ENCODE measurements at regions not wholly inside any gene's neighbourhood (a gene's known extent, or its start where the extent isn't known, plus 50 kb on each side); places are given as distances from the start of the nearest gene placed in this dataset.
A peak's percentile ranks its signal among the peaks of the same experiment; 100 is the strongest.

- TF ChIP-seq, protein P1, sequence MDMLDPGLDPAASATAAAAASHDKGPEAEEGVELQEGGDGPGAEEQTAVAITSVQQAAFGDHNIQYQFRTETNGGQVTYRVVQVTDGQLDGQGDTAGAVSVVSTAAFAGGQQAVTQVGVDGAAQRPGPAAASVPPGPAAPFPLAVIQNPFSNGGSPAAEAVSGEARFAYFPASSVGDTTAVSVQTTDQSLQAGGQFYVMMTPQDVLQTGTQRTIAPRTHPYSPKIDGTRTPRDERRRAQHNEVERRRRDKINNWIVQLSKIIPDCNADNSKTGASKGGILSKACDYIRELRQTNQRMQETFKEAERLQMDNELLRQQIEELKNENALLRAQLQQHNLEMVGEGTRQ (IDR thresholded peaks at IDR 0.05; ENCODE audit: low read depth, low read length) = no peak
Measured at GRCh38 chr2:47269316-47270232, 93.3 kb upstream of the CALM2 start (continued).

DNA sequence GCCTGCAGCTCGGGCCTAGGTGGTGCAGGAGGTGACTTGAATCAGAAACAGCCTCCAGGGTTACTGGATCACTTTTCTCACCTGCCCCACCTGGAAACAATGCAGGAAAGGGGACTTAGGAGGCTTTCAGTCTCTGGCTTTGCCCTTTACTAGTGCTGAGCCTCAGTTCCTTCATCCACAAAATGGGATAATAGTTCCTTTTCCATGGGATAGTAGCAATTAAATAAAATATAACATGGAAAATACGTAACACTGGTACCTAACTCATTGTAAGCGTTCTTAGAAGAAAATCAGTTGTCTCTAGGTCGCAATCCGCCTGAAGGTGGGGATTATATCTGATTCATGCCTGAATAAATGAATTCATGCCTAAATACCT lies 91.4 kb upstream of the CALM2 start:
- Histone ChIP-seq H4K8ac (ENCODE audit: low read depth in 2 of 2, low read length in 2 of 2) (no peak overlapping the region), H3K4me1 (ENCODE audit: control insufficient read depth, insufficient read depth, low read length) (peaks cover 6% of the 10 kb centered on the region), H4K5ac (ENCODE audit: low read depth, low read length) (no peak overlapping the region), H3K9me3 (ENCODE audit: control insufficient read depth, insufficient read depth, low read length) (no peaks in the 10 kb centered on the region), H2BK120ac (ENCODE audit: low read depth, low read length) (peak overlapping the region; percentile 16; the same call in 1 of the 2 replicates), H2AK9ac (replicated peaks; ENCODE audit: low read depth, low read length, poor library complexity) (no peak overlapping the region), H3K9me1 (ENCODE audit: insufficient read depth, low read length) (peaks cover 10% of the 10 kb centered on the region; the same call in 1 of the 2 replicates), H3K4ac (ENCODE audit: low read depth, low read length) (peak overlapping the region; percentile 53; the same call in 1 of the 2 replicates), H2BK5ac (ENCODE audit: low read depth, low read length, poor library complexity, severe bottlenecking) (no peak overlapping the region), H2AK5ac (ENCODE audit: low read depth, low read length) (peak overlapping the region; percentile 83), H3K4me2 (ENCODE audit: low read depth, low read length) (no peak overlapping the region), H3K79me1 (ENCODE audit: low read depth in 1 of 2, low read length in 2 of 2) (peaks cover 11 to 31% of the 10 kb centered on the region in 2 experiments; a peak in 3 of 4 replicates), H3K23ac (ENCODE audit: low read depth, low read length) (no peak overlapping the region), H4K91ac (ENCODE audit: insufficient read depth, low read depth, low read length) (peak overlapping the region; percentile 5; the same call in 1 of the 2 replicates), H2AFZ (replicated peaks; ENCODE audit: low read length, poor library complexity) (no peak overlapping the region), H3K18ac (ENCODE audit: low read depth, low read length) (no peak overlapping the region), H3K4me3 (ENCODE audit: insufficient read depth, low read depth, low read length) (no peak overlapping the region), H3K36me3 (ENCODE audit: control insufficient read depth, insufficient read depth, low read length) (no peaks in the 10 kb centered on the region), H3K27me3 (ENCODE audit: control insufficient read depth, insufficient read depth, low read length) (no peaks in the 10 kb centered on the region), H3K9ac (ENCODE audit: low read depth, low read length) (no peak overlapping the region), H2BK15ac (ENCODE audit: low read depth, low read length) (no peak overlapping the region), H3K27ac (ENCODE audit: insufficient read depth, low read length) (no peak overlapping the region), H3K56ac (ENCODE audit: extremely low read depth, insufficient read depth, low read length) (no peak overlapping the region), H2BK20ac (ENCODE audit: low read depth, low read length) (peak overlapping the region; percentile 47), H3K14ac (replicated peaks; ENCODE audit: low read depth, low read length) (no peak overlapping the region), H4K20me1 (ENCODE audit: insufficient read depth, low read length) (no peaks in the 10 kb centered on the region)
- intact Hi-C loops (cut with micrococcal nuclease) (loop anchor here (2.0 kb wide), 1 partner anchor 41 kb away; no protein-coding TSS in a partner anchor), in situ Hi-C loops (cut with MboI; ENCODE audit: low sequenced_read_pairs) (no loop called here), dilution Hi-C loops (cut with HindIII; ENCODE audit: low sequenced_read_pairs, unreplicated experiment) (no loop called here)
- no peak for ATAC-seq (ENCODE audit: low read depth)
- ChIA-PET CTCF (no interaction called here), POLR2A (ENCODE audit: unreplicated experiment) (no interaction called here)
- WGBS, 2 experiments (ENCODE audit: extremely low coverage in 2 of 2, insufficient read length in 1 of 2) = no CpG with 5 or more reads among the region's 5 CpGs
- DNase-seq = no peak
- BruUV-seq (replicated peaks) = no TSS peak
- TF ChIP-seq CHD1 (IDR thresholded peaks at IDR 0.05; ENCODE audit: low read depth, low read length) (no peak), POLR2A (IDR thresholded peaks at IDR 0.05; ENCODE audit: low read depth, low read length) (no peak), RFX5 (IDR thresholded peaks at IDR 0.05; ENCODE audit: low read depth, low read length) (no peak), RCOR1 (IDR thresholded peaks at IDR 0.05; ENCODE audit: insufficient replicate concordance, low read length) (no peak), FOS (IDR thresholded peaks at IDR 0.05; ENCODE audit: low read depth, low read length) (no peak), MXI1 (IDR thresholded peaks at IDR 0.05; ENCODE audit: borderline replicate concordance, low read depth, low read length) (no peak), RAD21 (IDR thresholded peaks at IDR 0.05; ENCODE audit: low read length) (no peak), MAFK (IDR thresholded peaks at IDR 0.05; ENCODE audit: low read depth, low read length) (no peak), BHLHE40 (IDR thresholded peaks at IDR 0.05; ENCODE audit: low read depth, low read length) (no peak), MAZ (IDR thresholded peaks at IDR 0.05; ENCODE audit: borderline replicate concordance, low read depth, low read length) (no peak), NFE2L2 (IDR thresholded peaks at IDR 0.05; ENCODE audit: low read depth, low read length) (no peak), SMC3 (IDR thresholded peaks at IDR 0.05; ENCODE audit: low read depth, low read length) (no peak)
- TF ChIP-seq, protein P1 (IDR thresholded peaks at IDR 0.05; ENCODE audit: low read depth, low read length) = no peak
- TF ChIP-seq, protein P2, sequence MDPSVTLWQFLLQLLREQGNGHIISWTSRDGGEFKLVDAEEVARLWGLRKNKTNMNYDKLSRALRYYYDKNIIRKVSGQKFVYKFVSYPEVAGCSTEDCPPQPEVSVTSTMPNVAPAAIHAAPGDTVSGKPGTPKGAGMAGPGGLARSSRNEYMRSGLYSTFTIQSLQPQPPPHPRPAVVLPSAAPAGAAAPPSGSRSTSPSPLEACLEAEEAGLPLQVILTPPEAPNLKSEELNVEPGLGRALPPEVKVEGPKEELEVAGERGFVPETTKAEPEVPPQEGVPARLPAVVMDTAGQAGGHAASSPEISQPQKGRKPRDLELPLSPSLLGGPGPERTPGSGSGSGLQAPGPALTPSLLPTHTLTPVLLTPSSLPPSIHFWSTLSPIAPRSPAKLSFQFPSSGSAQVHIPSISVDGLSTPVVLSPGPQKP (IDR thresholded peaks at IDR 0.05; ENCODE audit: borderline replicate concordance, low read depth, low read length) = no peak

All from IMR-90 (cell line).